Gastroesophageal sphincter (tissue), 3 donors: ENCODE measurements at regions not wholly inside any gene's neighbourhood (a gene's known extent, or its start where the extent isn't known, plus 50 kb on each side); places are given as distances from the start of the nearest gene placed in this dataset.

ENCODE experiments used
- CTCF ChIP-seq, 4 experiments: fragments of 200-600 bp in 2 of 4; fragments of 450-650 bp in 2 of 4; sonication (generic) in 1 of 4; IDR thresholded peaks; one replicate each; pipeline ENCODE4 v1.5.1; 2017 to 2019; ENCODE audit warnings: antibody characterized with exemption in 4 of 4, mild to moderate bottlenecking in 2 of 4, moderate library complexity in 2 of 4
- POLR2A ChIP-seq, 2 donors: fragments of 450-650 bp; IDR thresholded peaks; one replicate each; pipeline ENCODE4 v1.6.1; 2017; ENCODE audit warnings: antibody characterized with exemption in 2 of 2, mild to moderate bottlenecking in 2 of 2, moderate library complexity in 1 of 2

- TF ChIP-seq CTCF (IDR thresholded peaks at IDR 0.05) (no peak), POLR2A (IDR thresholded peaks at IDR 0.05) (no peak)
Observed at GRCh38 chr10:133019651-133020050, 68.1 kb upstream of the ADGRA1 start.
